Activated CD8-positive, alpha-beta memory T cell treated with anti-CD3 and anti-CD28 coated beads for 48 hours (primary cell): ENCODE measurements at regions not wholly inside any gene's neighbourhood (a gene's known extent, or its start where the extent isn't known, plus 50 kb on each side); places are given as distances from the start of the nearest gene placed in this dataset.
"Not testable (repeated sequence)": the region's sequence is repeated elsewhere in the genome, so short reads cannot be mapped to it uniquely, and the experiment has no call there.

Experiments used
- DNase-seq, 3 experiments: peaks; one replicate each; pipeline ENCODE4 v3.0.0-alpha.2; 2020; ENCODE audit warnings: low read depth in 2 of 3, low spot score in 2 of 3

DNA sequence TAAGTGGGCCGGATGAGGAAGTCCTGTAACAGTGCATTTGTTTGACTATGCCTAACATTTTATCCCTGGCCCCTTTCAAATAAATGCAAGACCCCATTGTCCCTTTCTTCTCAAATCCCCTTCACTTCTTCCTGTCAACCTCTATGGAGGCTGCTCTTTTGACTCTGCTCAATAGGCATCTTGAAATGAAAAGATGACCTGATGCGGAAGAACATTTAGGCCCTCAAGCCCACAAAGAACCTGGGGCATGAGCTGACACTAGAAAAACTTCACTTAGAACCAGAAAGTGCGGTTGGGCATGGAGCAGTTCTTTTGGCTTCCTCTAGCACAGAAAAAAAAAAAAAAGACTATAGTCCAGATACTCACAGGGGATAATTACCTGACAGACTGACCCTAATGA lies 1434.7 kb upstream of the WWC1 start:
- no peak for DNase-seq

DNA sequence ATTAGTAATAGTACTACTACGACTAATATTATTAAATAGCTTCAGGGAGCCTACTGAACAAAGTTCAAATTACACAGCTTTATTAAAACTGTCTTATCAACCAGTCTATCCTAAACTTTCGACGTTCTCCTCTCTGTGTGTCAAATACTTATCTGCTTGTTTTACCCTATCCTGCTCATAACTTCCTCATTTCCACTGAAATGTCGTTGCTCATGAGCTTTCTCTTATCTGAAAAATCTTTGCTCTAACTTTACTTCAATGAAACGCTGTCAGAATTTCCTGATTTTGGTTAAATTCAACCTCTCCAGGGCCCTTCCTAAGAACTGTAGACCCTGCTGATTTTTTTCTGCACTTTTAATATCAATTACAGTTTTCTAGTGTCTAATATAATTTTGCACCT lies 1431.0 kb upstream of the WWC1 start:
- no peak for DNase-seq

DNA sequence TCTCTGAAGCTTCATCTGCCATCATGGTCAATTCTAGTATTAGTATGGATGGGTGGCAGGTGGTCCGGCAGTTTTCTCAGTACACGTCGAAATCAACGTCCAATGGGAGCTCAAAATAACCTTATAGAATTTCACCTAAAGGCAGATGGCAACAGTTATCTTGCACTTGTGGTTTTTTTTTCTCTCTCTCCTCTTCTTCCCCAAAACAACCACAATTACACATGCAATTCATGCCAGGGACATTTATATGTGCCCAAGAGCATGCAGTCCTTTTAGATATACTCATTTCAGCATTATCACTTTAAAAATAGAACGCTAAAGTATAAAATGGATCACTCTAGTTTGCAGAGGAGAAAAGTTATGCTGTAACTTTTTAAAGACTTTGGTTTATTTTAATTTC lies 1428.9 kb upstream of the WWC1 start:
- DNase-seq = no peak

DNA sequence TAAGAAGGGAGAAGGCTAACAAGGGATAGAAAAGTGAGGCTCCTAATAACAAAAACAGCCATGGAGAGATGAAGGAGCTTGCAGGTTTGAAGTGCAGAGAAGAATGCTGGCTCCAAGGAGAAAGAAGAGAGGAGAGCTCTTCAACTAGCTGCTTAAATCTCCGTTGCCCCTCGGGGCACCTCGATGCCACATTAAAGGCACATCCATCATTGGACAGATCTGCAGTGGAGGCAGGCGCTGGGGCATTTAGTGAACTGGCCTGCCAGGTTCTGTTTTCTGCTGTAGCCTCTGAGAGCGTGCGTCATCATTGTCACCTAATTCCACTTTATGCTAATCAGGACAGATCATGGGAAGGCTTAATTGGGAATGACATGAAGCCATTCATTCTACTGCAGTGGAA lies 1426.2 kb upstream of the WWC1 start:
- no peak for DNase-seq

DNA sequence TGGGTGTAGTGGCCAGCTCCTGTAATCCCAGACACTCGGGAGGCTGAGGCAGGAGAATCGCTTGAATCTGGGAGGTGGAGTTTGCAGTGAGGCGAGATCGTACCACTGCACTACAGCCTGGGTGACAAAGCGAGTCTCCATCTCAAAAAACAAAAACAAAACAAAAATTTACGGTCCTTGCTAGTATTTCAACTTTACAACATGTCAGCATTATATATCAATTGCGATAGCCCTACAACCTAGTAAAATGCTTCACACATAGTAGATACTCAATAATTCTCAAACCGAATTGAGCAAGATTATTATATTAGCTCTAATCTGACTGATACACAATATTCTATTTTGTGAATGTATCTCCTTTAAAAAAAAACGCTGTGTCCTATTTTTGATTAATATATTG lies 1411.0 kb upstream of the WWC1 start:
- DNase-seq = no peak

DNA sequence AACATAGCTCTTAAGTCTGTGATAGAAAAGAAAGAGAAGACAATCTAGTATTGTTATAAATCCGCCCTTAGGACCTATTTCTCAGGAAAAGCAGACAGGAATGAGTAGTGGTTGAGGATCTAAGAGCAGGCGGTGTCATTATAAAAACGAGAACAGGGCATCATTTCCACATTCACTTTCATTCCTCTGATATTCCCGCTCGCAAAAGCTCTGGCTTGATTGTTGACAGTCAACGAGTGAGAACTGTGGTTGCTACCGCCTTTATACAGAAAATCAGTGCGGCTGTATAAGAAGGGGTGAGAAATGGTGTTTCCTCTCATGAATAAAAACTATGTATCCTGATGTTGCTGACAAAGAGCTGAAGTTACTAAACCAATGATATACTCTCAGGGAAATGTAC lies 1409.6 kb upstream of the WWC1 start:
- DNase-seq = no peak

DNA sequence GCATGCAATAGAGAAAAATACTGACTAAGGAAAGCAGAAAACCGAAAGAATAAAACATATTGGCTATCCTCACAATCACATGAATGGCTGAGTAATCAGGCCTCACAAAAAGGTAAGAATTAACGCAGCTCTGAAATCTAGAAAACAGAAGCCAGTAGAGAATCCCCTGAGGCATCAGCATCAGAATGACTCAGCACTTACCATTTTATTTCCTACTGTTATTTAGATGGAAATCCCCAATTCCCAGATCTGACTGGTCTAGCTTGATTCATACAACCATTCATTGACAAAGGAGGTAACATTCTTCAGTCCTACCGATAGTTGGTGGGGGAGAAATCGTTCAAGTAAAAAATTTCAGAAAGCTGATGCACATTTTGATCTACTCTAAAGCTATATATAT lies 1408.4 kb upstream of the WWC1 start:
- no peak for DNase-seq

DNA sequence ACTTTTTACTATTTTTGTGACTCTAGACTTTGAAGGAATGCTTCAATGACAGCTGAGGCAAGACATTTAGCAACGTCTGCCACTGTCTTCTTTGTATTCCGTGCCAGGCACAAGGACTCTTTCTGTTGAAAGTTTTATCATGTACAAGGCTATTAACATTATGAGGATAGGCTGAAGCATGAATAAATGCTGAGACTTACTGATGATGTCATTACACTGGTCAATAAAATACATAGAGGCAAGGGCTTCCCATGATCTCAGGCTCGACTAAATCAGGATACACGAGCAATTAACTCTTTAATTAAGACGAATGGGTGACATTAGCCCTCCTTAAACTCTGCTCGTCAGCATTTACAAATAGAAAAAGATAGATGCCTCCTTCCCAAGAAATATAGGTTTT lies 1393.3 kb upstream of the WWC1 start:
- no peak for DNase-seq

DNA sequence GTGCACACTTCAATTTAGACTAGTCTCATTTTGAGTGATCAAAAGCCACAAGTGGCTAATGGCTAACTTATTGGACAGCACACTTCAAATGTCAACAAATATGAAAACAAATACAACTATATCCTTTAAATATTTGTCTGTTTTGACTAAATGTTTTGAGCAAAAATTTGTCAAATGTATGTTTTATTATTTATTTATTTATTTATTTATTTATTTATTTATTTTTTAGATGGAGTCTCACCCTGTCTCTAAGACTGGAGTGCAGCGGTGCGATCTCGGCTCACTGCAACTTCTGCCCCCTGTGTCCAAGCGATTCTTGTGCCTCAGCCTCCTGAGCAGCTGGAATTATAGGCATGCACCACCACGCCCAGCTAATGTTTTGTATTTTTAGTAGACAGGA lies 1392.1 kb upstream of the WWC1 start:
- DNase-seq = no peak

DNA sequence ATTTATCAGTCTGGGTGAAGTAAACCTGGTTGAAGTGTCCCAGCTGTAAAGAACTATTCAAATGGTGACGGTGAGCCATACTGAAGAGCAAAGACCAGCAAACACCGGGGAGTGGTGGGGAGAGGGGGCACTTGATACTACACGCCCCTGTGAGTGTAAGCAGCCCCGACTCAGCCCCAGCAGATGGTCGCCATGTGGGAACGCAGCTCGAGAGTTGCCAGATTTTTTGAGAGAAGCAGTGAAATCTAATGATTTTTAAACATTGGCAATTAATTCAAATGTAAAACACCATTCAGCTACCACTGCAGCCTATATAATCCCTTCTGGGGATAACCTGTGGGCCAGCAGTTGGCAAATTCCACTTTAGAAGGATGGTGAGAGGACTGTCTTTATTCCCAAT lies 1386.9 kb upstream of the WWC1 start:
- DNase-seq = no peak

DNA sequence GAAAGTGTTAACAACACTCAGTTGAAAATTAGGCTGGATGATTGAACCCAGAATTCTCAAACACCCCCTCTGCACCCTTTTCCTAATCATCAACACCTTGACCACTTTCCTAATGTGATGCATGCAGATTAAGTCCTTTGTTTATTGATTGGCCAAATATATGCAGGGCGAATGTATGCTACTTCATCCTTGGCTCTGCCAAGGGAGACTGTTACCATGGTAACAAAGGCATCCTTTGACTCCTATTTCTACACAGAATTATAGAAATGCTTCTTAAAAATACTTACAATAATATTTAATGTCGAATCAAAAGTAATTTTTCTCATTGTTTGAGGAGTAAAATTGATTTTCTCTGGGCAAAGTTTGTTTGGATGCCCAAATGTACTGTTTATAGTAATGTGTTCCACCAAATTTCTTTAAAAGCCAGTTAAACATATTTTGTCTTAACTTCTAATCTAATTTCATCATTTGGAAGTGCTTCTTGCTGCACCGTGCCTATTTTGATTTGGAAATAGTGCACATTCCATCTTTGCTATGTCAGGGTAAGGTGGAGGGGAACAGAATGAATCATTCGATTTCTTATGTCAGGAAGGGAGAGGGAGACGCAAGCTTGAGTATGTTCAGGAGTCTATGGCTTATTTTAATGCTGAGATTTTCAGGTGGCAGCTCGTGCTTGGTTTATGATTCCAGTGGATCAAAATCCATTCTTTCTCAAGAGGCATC lies 1384.3 kb upstream of the WWC1 start:
- DNase-seq = no peak

DNA sequence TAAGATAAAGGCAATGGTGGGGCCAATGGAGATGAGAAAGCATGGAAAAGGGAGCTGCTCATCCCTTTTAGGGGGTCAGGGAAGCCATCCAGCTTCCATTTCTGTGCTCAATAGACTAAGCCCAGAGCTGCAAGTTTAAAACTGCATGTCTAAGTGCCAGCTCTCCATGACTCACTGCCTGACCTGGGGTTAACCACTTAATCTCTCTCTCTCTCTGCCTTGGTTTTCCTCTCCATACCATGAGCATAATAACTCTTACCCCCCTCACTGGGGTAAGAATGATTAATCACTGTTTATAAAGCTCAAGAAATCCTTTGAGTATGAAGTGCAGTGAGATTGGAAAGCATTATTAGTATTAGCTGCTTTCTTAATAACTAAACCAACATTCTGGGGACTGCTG lies 1382.4 kb upstream of the WWC1 start:
- DNase-seq = no peak

DNA sequence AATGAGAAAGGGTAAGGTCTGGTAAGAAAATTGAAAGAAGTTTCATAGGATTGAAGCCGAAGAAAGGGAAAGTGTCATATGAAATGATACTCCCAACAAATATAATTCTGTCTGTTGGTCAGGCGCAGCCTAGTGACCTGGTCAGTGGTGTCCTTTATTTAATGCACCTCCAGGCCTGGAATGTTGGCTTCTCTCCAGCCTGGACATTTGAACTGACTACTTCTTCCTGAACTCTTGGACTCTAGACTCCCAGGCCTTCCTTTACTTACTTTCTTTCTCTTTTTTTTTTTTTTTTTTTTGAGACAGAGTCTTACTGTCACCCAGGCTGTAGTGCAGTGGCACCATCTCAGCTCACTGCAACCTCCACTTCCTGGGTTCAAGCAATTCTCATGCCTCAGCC lies 1381.5 kb upstream of the WWC1 start:
- DNase-seq = no peak

DNA sequence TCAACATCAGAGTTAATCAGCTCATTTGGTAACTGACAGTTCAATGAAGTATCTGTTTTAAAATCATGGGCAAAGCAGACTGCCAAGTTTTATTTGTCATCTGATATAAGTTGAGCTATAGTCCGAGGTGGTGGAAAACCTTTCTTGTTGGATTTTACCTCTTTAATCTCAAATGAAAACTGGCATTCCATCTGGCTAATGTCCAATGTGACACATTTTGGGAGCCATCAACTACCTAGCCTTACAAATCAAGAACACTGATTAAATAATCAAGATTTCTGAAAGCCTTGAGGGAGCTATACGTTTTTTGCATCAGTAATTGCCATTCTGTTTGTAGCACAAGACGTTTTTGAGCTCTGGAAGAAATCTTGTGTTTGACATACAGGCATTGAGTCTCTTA lies 1380.5 kb upstream of the WWC1 start:
- DNase-seq = no peak

DNA sequence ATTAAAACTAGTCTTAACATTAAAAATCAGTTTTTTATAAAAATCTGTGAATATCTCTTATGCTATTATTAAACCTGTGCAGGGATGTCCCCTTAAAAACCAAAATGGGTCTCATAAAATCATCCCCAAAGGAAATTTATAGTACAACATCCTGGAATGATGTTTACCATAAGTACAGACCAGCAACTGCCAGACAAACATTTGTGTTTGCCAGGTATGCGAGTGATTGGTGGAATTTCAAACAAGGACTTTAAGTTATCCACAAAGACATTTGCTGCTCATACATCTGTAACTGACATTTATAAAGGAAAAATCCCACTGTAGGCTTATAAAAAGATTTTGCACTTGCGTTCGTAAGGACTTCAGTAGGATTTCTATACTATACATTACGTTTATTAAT lies 1375.4 kb upstream of the WWC1 start:
- no peak for DNase-seq

DNA sequence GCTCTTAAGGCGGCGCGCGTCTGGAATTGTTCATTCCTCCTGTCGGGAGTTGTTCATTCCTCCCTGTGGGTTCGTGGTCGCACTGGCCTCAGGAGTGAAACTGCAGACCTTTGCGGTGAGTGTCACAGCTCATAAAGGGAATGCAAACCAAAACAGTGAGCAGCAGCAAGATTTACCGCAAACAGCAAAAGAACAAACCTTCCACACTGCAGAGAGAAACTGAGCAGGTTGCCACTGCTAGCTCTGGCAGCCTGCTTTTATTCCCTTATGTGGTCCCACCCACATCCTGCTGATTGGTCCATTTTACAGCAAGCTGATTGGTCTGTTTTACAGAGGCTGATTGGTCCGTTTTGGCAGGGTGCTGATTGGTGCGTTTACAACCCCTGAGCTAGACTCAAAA lies 1365.3 kb upstream of the WWC1 start:
- no peak for DNase-seq

DNA sequence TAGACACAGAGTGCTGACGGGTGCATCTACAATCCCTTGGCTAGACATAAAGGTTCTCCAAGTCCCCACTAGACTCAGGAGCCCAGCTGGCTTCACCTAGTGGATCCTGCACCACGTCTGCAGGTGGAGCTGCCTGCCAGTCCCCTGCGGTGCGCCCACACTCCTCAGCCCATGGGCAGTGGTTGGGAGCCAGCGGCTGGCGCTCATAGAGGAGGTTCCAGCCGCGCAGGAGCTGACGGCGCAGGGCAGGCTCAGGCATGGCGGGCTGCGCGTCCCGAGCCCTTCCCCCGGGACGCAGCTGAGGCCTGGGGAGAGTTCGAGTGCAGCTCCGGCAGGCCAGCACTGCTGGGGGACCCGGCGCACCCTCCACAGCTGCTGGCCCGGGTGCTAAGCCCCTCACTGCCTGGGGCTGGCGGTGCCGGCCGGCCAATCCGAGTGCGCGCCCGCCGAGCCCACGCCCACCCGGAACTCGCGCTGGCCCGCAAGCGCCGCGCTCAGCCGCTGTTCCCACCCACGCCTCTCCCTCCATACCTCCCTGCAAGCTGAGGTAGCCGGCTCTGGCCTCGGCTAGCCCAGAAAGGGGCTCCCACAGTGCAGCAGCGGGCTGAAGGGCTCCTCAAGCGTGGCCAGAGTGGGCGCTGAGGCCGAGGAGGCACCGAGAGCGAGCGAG lies 1364.5 kb upstream of the WWC1 start:
- DNase-seq = not testable (repeated sequence)

DNA sequence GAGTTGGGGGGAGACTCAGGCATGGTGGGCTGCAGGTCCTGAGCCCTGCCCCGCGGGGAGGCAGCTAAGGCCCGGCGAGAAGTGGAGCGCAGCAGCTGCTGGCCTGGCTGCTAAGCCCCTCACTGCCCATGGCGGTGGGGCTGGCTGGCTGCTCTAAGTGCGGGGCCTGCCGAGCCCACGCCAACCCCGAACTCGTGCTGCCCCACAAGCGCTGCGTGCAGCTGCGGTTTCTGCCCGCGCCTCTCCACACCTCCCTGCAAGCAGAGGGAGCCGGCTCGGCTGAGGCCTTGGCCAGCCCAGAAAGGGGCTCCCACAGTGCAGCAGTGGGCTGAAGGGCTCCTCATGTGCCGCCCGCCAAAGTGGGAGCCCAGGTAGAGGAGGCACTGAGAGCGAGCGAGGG lies 1355.1 kb upstream of the WWC1 start:
- DNase-seq = no peak

DNA sequence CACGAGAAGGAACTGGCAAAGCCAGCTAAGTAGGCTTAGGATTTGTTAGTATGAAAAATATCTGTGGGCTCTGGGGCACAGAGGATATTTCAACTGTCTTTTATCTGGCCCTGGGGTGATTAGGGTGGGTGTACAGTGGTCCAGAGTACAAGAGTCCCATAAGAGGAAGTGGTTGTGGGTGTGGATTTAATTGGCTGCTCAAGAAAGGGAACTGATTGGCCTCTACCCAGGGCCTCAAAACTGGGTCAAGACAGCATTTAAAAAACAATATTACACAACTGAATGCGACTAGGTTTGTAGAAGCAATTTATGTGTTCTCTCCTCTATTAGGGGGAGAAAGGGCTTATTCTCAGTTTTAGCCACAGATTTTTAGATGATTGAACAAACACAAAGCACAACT lies 1353.4 kb upstream of the WWC1 start:
- DNase-seq = no peak

DNA sequence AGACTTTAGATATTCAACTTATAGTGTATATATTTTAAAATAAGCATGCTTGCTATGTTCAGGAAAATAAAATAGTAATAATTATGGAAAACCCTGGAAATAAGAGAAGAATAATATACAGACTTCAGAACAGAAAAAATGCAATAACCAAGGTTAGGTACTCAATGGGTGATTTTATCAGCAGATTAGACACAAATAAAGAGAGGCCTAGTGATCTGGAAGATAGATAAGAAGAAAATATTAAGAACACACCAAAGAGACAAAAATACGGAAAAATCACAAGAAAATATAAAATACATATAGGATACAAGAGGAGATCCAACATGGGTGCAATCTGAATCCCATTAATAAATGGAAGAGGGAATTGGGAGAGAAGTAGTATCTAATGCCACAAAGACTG lies 1348.5 kb upstream of the WWC1 start:
- no peak for DNase-seq

DNA sequence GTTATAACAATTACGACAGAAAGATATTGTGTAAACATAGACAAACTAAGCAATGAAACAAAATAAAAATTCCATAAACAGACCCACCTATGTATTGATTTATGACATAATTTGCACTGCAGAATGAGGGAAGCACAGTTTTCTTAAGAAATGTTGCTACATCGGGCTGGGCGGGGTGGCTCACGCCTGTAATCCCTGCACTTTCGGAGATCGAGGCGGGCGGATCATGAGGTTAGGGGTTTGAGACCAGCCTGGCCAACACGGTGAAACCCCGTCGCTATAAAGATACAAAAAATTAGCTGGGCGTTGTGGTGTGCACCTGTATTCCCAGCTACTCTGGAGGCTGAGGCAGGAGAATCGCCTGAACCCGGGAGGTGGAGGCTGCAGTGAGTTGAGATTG lies 1344.4 kb upstream of the WWC1 start:
- DNase-seq = no peak

DNA sequence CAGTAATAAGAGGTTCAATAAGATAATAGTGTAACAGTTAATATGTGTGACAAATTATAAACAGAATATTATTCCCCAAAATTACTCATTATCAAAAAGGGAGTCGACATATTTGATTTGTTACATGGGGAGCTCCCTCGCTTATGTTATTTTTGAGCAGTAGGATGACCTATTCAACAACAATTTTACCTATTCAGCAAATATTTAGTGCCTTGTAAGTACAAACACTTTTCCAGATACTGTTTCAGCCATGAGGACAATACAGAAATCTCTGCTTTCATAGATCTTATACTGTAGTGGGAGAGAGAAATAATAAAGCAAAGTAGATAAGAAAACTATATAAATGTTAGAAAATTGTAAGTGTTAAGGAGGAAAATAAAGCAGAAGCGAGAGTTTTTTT lies 1342.8 kb upstream of the WWC1 start:
- no peak for DNase-seq

DNA sequence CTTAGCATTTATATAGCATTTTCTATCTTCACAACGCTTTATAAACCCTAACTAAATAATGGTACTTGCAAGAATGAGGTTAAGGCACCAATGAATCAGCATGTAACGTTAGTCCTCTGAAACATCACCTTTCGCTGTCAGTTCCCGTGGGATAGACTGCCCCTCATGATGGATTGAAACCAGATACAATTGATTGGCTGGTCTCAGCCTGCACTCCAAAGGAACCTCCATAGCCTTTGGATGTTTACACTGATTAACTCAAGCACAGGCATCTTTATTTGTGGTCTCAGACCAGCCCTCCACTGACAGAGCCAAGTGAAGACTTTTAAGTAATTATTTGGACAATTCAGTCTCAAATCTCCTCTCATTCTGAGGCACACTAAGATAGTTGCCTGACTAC lies 1339.4 kb upstream of the WWC1 start:
- no peak for DNase-seq
